ENCODE measurements at regions not wholly inside any gene's neighbourhood (a gene's known extent, or its start where the extent isn't known, plus 50 kb on each side); places are given as distances from the start of the nearest gene placed in this dataset.

- TF ChIP-seq POLR2A (IDR thresholded peaks at IDR 0.05; ENCODE audit: low read depth, low read length) (no peak), TAF1 (IDR thresholded peaks at IDR 0.05; ENCODE audit: borderline replicate concordance, low read depth, low read length) (no peak)
These were observed 86.9 kb upstream of the BCL6 start for GRCh38 chr3:187832202-187832601.
